D721Med (cell line): ENCODE measurements at regions not wholly inside any gene's neighbourhood (a gene's known extent, or its start where the extent isn't known, plus 50 kb on each side); places are given as distances from the start of the nearest gene placed in this dataset.

ENCODE experiments used
- DNase-seq: peaks from one replicate; pipeline ENCODE4 v3.0.0; 2011; ENCODE audit warnings: low spot score; ENCODE audit not compliant: insufficient read length
- FAIRE-seq: peaks from 2 replicates; lab custom pipeline; 2011; peaks lifted over from hg19 to GRCh38; lab: Jason Lieb, UNC
- TF ChIP-seq, protein P1 (sequence below): IDR thresholded peaks from 2 replicates; pipeline ENCODE4 v1.5.1; 2012; ENCODE audit warnings: mild to moderate bottlenecking, control low read depth; ENCODE audit not compliant: insufficient read depth; ENCODE audit errors: missing control alignments

DNA sequence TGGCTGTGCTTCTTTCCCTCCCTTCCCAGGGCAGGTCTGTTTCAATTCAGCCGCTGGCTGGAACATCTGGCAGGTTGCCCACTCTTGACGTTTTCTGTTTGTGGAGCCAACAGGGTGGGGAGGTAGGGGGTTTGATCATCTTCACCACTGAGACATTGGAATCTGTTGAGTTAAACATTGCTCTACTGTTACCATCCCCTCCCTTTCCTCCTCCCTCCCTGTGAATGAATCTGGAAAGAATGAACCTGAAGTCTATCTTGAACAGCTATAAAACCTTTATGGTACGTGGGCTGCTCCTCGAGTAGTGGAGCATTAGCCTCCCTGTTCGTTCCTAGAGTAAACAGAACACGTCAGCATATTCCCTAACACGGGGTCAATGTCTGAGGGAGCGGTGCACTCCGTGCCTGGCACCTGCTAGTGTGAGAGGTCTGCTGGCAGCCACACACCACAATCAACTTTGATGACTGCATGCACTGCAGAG is 249.9 kb upstream of the RBBP8 start:
- DNase-seq (no peak), FAIRE-seq (no peak)
- TF ChIP-seq, protein P1, sequence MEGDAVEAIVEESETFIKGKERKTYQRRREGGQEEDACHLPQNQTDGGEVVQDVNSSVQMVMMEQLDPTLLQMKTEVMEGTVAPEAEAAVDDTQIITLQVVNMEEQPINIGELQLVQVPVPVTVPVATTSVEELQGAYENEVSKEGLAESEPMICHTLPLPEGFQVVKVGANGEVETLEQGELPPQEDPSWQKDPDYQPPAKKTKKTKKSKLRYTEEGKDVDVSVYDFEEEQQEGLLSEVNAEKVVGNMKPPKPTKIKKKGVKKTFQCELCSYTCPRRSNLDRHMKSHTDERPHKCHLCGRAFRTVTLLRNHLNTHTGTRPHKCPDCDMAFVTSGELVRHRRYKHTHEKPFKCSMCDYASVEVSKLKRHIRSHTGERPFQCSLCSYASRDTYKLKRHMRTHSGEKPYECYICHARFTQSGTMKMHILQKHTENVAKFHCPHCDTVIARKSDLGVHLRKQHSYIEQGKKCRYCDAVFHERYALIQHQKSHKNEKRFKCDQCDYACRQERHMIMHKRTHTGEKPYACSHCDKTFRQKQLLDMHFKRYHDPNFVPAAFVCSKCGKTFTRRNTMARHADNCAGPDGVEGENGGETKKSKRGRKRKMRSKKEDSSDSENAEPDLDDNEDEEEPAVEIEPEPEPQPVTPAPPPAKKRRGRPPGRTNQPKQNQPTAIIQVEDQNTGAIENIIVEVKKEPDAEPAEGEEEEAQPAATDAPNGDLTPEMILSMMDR: no peak

DNA sequence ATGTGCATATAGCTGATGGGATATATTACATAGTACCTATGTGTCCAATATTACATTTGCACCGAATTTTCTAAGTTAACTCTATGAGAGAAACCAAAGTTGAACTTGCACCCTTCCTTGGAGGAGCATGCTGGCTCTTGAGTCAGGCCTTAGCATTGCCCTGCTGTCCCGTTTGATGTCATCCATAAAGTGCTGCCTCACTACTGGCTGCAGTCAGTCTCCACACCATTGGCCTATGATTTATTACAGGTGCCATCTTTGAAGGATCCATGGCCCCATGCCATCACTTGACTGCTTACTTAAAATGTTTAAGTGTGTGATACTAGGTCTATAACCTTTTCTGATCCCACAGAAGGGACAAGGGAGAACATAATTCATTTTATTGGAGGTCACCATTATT is 249.3 kb upstream of the RBBP8 start:
- FAIRE-seq: no peak
- TF ChIP-seq, protein P1: no peak
- DNase-seq: no peak

DNA sequence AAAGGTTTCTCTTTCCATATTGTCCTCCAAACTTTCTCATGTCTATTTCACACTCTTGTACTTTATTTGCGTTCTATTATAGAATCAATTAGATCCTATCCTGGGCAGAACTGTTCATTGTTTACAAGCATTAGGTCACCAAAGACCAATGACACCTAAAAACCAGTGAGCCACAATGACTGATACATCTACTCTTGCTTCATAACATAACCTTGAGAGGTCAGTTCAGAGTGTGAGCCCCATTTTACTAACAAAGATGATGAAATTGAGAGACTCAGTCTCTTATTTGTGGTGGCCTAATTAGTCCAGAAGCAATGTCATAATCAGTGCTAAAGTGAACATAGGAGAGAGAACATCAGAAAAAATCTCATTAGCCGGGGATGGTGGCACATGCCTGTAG is 248.9 kb upstream of the RBBP8 start:
- no peak for DNase-seq
- TF ChIP-seq, protein P1: no peak
- FAIRE-seq: no peak

DNA sequence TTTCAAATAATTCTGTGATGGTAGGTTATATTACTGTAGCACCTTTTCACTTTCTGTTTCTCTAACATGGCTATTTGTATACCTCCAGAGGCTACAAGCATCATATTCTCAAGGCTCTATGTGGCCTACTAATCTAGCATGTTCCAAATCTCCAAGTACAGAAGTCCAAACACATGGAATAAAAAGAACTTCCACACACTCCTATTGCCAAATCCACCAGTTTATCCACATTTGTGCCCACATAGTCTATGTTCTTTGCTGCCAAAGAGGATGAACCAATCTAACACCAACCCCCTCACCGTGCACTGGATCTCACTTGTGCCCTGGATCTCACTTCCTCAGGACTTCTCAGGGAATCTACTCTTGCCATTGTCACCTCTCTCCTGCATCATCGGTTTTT is 247.3 kb upstream of the RBBP8 start:
- DNase-seq (no peak), FAIRE-seq (no peak)
- TF ChIP-seq, protein P1: no peak

DNA sequence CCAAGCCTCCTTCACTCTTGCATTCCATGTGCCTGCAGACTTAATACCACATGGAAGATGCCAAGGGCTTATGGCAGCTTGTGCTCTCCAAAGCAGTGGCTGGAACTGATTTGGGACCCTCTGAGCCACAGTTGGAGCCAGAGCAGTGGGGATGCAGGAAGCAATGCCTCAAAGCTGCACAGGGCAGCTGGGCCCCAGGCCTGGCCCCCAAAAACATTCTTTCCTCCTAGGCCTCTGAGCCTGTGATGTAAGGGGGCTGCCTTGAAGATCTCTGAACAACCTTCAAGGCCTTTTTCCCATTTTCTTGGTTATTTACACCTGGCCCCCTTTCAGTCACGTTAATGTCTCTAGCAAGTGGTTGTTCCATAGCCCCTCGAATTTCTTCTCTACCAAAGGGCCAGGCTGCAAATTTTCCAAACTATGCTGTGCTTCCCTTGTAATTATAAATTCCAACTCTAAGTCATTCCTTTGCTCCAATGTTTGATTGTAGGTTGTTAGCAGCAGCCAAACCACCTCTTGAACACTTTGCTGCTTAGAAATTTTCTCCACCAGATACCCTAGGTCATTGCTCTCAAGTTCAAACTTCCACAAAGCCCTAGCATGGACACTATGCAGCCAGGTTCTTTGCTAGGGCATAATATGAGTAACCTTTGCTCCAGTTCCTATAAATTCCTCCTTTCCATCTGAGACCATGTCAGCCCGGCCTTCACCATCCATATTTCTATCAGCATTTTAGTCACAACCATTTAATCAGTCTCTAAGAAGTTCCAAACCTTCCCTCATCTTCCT is 245.0 kb upstream of the RBBP8 start:
- FAIRE-seq (no peak), DNase-seq (no peak)
- TF ChIP-seq, protein P1: no peak

DNA sequence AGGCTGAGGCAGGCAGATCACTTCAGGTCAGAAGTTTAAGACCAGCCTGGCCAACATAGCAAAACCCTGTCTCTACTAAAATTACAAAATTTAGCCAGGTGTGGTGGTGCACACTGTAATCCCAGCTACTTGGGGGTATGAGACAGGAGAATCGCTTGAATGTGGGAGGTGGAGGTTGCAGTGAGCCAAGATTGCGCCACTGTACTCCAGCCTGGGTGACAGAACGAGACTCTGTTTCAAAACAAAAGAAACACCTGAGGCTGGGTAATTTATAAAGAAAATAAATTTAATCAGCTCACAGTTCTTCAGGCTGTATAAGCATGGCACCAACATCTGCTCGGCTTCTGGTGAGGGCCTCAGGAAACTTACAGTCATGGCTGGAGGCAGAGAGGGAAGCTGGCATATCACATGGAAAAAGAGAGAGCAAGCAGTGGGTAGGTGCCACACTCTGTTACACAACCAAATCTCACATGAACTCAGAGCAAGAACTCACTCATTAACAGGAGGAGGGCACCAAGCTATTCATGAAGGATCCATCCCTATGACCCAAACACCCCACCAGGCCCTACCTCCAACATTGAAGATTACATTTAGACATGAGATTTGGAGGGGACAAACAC is 244.1 kb upstream of the RBBP8 start:
- DNase-seq (no peak), FAIRE-seq (no peak)
- TF ChIP-seq, protein P1: no peak

DNA sequence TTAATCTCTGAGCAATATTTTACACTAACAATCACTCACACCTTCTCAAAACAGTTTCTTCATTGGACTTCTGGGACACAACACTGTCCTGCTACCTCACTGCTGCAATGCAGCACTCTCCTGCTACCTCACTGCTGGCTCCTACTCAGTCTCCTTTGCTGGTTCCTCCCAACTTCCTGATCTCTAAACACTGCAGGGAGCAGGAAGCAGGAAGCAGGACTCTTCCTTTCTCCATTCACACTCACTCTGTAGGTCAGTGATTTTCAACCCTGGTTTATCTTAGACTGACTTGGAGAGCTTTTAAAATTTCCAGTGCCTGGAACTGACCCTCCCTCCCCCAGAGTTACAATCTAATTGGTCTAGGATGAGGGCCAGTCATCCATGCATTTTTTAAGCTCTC is 243.4 kb upstream of the RBBP8 start:
- TF ChIP-seq, protein P1: no peak
- FAIRE-seq (no peak), DNase-seq (no peak)
